OCI-LY1 (cell line): ENCODE measurements at regions not wholly inside any gene's neighbourhood (a gene's known extent, or its start where the extent isn't known, plus 50 kb on each side); places are given as distances from the start of the nearest gene placed in this dataset.

Experiments used
- H2AFZ ChIP-seq: fragments of 200-600 bp; sonication (generic), shearing (Covaris generic); 2 replicates; pipeline ENCODE4 v1.6.0; 2014; ENCODE audit warnings: antibody characterized with exemption, mild to moderate bottlenecking, low read length
- H3F3A ChIP-seq: fragments of 200-600 bp; sonication (generic), shearing (Covaris generic); 2 replicates; pipeline ENCODE4 v1.6.0; 2014; ENCODE audit warnings: mild to moderate bottlenecking, antibody characterized with exemption, low read length, moderate library complexity; ENCODE audit not compliant: insufficient read depth
- H3K27ac ChIP-seq: fragments of 200-600 bp; sonication (generic); 2 replicates; pipeline ENCODE4 v1.5.1; 2014; ENCODE audit warnings: low read length, mixed run types, mild to moderate bottlenecking, low read depth; ENCODE audit not compliant: poor library complexity, severe bottlenecking
- H3K27me3 ChIP-seq: fragments of 200-600 bp; sonication (generic); 2 replicates; pipeline ENCODE4 v1.6.0; 2014; ENCODE audit warnings: antibody characterized with exemption, mild to moderate bottlenecking, low read length, moderate library complexity; ENCODE audit not compliant: insufficient read depth
- H3K36me3 ChIP-seq: fragments of 200-600 bp; sonication (generic); 2 replicates; pipeline ENCODE4 v1.6.1; 2014; ENCODE audit warnings: mild to moderate bottlenecking, antibody characterized with exemption, low read length, moderate library complexity, mixed read lengths; ENCODE audit not compliant: insufficient read depth
- H3K4me1 ChIP-seq: fragments of 200-600 bp; sonication (generic); 2 replicates; pipeline ENCODE4 v1.5.1; 2014; ENCODE audit warnings: mild to moderate bottlenecking, low read length, moderate library complexity; ENCODE audit not compliant: insufficient read depth, severe bottlenecking
- H3K4me2 ChIP-seq: fragments of 200-600 bp; sonication (generic), shearing (Covaris generic); 2 replicates; pipeline ENCODE4 v1.6.1; 2014; ENCODE audit warnings: low read length
- H3K4me3 ChIP-seq: fragments of 200-600 bp; sonication (generic); 2 replicates; pipeline ENCODE4 v1.5.1; 2014; ENCODE audit warnings: low read length, low read depth, mild to moderate bottlenecking, mixed read lengths; ENCODE audit not compliant: poor library complexity, severe bottlenecking
- H3K79me2 ChIP-seq: fragments of 200-600 bp; shearing (Covaris generic); 2 replicates; pipeline ENCODE4 v1.6.1; 2016; ENCODE audit warnings: mixed run types, low read length, mixed read lengths; ENCODE audit not compliant: insufficient read depth
- H3K9ac ChIP-seq: fragments of 200-600 bp; sonication (generic), shearing (Covaris generic); 2 replicates; pipeline ENCODE4 v1.6.1; 2014; ENCODE audit warnings: mild to moderate bottlenecking, low read length, mixed read lengths
- H3K9me2 ChIP-seq: fragments of 200-600 bp; sonication (generic), shearing (Covaris generic); 2 replicates; pipeline ENCODE4 v1.6.1; 2014; ENCODE audit warnings: low read depth, mild to moderate bottlenecking, low read length, mixed read lengths
- H3K9me3 ChIP-seq: fragments of 200-600 bp; shearing (Covaris generic); 2 replicates; pipeline ENCODE4 v1.6.1; 2014; ENCODE audit warnings: low read length, mixed read lengths
- H4K20me1 ChIP-seq: fragments of 200-600 bp; sonication (generic), shearing (Covaris generic); 2 replicates; pipeline ENCODE4 v1.6.0; 2016; ENCODE audit warnings: mild to moderate bottlenecking, low read length; ENCODE audit not compliant: insufficient read depth
- EZH2 ChIP-seq: fragments of 200-600 bp; sonication (generic), shearing (Covaris generic); IDR thresholded peaks from 2 replicates; pipeline ENCODE4 v1.8.0; 2017; ENCODE audit warnings: borderline replicate concordance, mixed run types, mild to moderate bottlenecking, antibody characterized with exemption, low read length, moderate library complexity, mixed read lengths
- TF ChIP-seq, protein P1 (sequence below): fragments of 200-600 bp; sonication (generic), shearing (Covaris generic); IDR thresholded peaks from 2 replicates; pipeline ENCODE4 v1.5.1; 2017; ENCODE audit warnings: mild to moderate bottlenecking, antibody characterized with exemption, low read length, moderate library complexity, mixed read lengths

DNA sequence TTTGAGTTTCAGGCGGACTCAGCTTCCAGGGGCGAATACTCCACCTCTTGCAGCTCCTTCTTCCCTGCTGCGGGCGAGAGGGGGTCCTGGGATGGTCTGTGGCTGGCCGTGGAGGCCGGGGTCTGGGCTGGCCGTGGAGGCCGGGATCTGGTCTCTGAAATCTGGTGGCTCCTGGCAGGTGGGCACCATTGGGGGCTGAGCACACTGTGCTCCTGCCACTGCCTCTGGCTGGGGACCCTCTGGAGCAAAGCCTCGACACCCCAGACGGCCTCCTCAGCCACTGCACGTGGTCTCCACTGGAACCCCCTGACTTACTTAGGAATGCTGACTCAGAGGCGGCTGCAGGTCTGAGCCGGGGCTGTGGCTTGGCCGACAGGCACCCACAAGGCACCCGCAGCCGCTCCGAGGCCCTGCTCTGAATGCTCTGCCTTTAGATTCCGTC lies 100.1 kb upstream of the ALKAL2 start:
- Histone ChIP-seq H3K79me2 (no peaks in the 10 kb centered on the region), H4K20me1 (no peaks in the 10 kb centered on the region), H3K9ac (no peak overlapping the region), H3K4me2 (no peak overlapping the region), H2AFZ (no peak overlapping the region), H3K9me3 (peaks cover 2% of the 10 kb centered on the region; the same call in 1 of the 2 replicates), H3K36me3 (no peaks in the 10 kb centered on the region; the same call in 1 of the 2 replicates), H3K9me2 (no peaks in the 10 kb centered on the region), H3K27me3 (no peaks in the 10 kb centered on the region), H3K27ac (no peak overlapping the region), H3K4me1 (no peaks in the 10 kb centered on the region), H3K4me3 (no peak overlapping the region), H3F3A (no peaks in the 10 kb centered on the region)
- TF ChIP-seq, protein P1, sequence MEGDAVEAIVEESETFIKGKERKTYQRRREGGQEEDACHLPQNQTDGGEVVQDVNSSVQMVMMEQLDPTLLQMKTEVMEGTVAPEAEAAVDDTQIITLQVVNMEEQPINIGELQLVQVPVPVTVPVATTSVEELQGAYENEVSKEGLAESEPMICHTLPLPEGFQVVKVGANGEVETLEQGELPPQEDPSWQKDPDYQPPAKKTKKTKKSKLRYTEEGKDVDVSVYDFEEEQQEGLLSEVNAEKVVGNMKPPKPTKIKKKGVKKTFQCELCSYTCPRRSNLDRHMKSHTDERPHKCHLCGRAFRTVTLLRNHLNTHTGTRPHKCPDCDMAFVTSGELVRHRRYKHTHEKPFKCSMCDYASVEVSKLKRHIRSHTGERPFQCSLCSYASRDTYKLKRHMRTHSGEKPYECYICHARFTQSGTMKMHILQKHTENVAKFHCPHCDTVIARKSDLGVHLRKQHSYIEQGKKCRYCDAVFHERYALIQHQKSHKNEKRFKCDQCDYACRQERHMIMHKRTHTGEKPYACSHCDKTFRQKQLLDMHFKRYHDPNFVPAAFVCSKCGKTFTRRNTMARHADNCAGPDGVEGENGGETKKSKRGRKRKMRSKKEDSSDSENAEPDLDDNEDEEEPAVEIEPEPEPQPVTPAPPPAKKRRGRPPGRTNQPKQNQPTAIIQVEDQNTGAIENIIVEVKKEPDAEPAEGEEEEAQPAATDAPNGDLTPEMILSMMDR = no peak
- no peak for TF ChIP-seq EZH2

DNA sequence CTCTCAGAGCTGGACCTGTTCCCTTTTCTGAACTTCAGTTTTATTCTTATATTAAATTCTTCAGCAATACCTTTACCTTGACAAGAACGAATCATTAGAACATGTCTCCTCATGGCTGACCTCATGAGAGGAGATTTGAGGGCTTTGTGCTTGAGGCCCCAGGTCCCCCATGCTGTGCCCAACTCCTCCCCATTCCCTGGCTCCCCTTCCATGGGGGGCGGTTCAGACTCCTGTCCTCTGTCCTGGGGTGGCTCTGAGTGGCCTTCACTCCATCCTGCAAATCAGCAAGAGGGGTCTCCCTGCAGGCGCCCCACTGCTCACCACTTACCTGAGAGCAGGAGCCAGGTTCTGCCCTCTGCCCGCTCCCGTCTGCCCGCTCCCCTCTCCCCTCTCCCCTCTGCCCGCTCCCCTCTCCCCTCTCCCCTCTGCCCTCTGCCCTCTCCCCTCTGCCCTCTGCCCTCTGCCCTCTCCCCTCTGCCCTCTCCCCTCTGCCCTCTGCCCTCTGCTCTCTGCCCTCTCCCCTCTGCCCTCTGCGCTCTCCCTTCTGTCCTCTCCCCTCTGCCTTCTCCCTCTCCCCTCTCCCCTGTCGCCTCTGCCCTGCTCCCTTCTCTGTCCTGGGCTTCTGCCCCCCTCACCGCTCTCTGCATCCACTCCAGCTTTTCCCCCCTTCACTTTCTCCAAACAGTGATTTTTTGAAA lies 98.7 kb upstream of the ALKAL2 start:
- no peaks in the 10 kb centered on the region for H3K27me3 ChIP-seq
- no peaks in the 10 kb centered on the region for H3F3A ChIP-seq
- H3K27ac ChIP-seq = no peak overlapping the region
- no peaks in the 10 kb centered on the region for H3K36me3 ChIP-seq
- H3K79me2 ChIP-seq = no peaks in the 10 kb centered on the region
- H3K4me2 ChIP-seq = no peak overlapping the region
- TF ChIP-seq, protein P1 = no peak
- TF ChIP-seq EZH2 = no peak
- peaks cover 2% of the 10 kb centered on the region; the same call in 1 of the 2 replicates for H3K9me3 ChIP-seq
- no peak overlapping the region for H2AFZ ChIP-seq
- H3K9me2 ChIP-seq = no peaks in the 10 kb centered on the region
- no peaks in the 10 kb centered on the region for H4K20me1 ChIP-seq
- H3K9ac ChIP-seq = no peak overlapping the region
- no peak overlapping the region for H3K4me3 ChIP-seq
- no peaks in the 10 kb centered on the region for H3K4me1 ChIP-seq

DNA sequence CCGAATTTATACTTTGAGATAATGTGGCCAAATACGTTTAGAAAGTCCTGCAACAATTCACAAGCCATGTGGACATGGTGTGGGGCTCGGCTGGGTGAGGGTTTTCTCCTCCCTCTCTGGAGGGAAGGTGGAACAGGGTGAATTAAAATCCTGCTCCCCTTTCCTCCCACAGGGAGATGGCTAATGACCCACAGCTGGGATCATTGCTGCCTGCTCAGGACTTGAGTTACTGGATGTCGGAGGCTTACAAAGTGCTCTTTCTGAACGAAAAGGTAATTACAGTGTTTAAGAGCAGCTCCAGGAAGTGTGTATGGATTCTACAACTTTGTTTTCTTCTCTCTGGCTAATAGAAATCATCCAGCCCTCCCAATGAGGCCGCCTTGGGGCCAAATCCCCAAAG lies 97.9 kb upstream of the ALKAL2 start:
- Histone ChIP-seq H3K27ac (no peak overlapping the region), H3K4me3 (no peak overlapping the region), H4K20me1 (no peaks in the 10 kb centered on the region), H3K9me3 (peaks cover 2% of the 10 kb centered on the region; the same call in 1 of the 2 replicates), H3K36me3 (no peaks in the 10 kb centered on the region), H3F3A (no peaks in the 10 kb centered on the region), H3K27me3 (no peaks in the 10 kb centered on the region), H3K4me2 (no peak overlapping the region), H2AFZ (no peak overlapping the region), H3K79me2 (no peaks in the 10 kb centered on the region), H3K4me1 (no peaks in the 10 kb centered on the region), H3K9ac (no peak overlapping the region), H3K9me2 (no peaks in the 10 kb centered on the region)
- TF ChIP-seq, protein P1 = no peak
- no peak for TF ChIP-seq EZH2
